ENCODE measurements at regions not wholly inside any gene's neighbourhood (a gene's known extent, or its start where the extent isn't known, plus 50 kb on each side); places are given as distances from the start of the nearest gene placed in this dataset.

- no peak for TF ChIP-seq CHD7 (IDR thresholded peaks at IDR 0.05; ENCODE audit: insufficient replicate concordance, low read length)
- TF ChIP-seq ASH2L (IDR thresholded peaks at IDR 0.05; ENCODE audit: low read length) = no peak
- no peak for TF ChIP-seq TCF12 (IDR thresholded peaks at IDR 0.05; ENCODE audit: low read depth, low read length)
- TF ChIP-seq EGR1 (IDR thresholded peaks at IDR 0.05; ENCODE audit: borderline replicate concordance, low read depth, low read length) = no peak
- TF ChIP-seq BCL11A (IDR thresholded peaks at IDR 0.05; ENCODE audit: low read depth in 2 of 2, low read length in 2 of 2) = no peak
- no peak for TF ChIP-seq BRCA1 (IDR thresholded peaks at IDR 0.05; ENCODE audit: low read depth, low read length)
- TF ChIP-seq RFX5 (IDR thresholded peaks at IDR 0.05; ENCODE audit: borderline replicate concordance, low read depth, low read length) = no peak
- no peak for TF ChIP-seq SIX5 (IDR thresholded peaks at IDR 0.05; ENCODE audit: low read depth, low read length)
- no peak for TF ChIP-seq CREB1 (IDR thresholded peaks at IDR 0.05)
- no peak for TF ChIP-seq NRF1 (IDR thresholded peaks at IDR 0.05; ENCODE audit: low read depth, low read length)
- TF ChIP-seq CBX5 (IDR thresholded peaks at IDR 0.05; ENCODE audit: low read depth, low read length) = no peak
These were observed 991.8 kb upstream of the ADGRB3 start (continued) for GRCh38 chr6:67643281-67643680.

Measured in H1 (cell line).